Astrocyte (in vitro differentiated cells and primary cell): ENCODE measurements at regions not wholly inside any gene's neighbourhood (a gene's known extent, or its start where the extent isn't known, plus 50 kb on each side); places are given as distances from the start of the nearest gene placed in this dataset.

Experiments
- DNase-seq: peaks from one replicate; pipeline ENCODE4 v3.0.0-alpha.2; 2010; ENCODE audit warnings: low read depth
- FAIRE-seq: peaks from 2 replicates; lab custom pipeline; 2011; peaks lifted over from hg19 to GRCh38; lab: Jason Lieb, UNC
- H2AFZ ChIP-seq: 2 replicates; pipeline ENCODE4 v1.6.0; 2012; ENCODE audit warnings: low read depth, low read length, inconsistent platforms
- H3K27ac ChIP-seq: 2 replicates; pipeline ENCODE4 v1.5.1; 2011; ENCODE audit warnings: low read depth, low read length, inconsistent platforms
- H3K27me3 ChIP-seq: 2 replicates; pipeline ENCODE4 v1.6.0; 2011; ENCODE audit warnings: low read length, inconsistent platforms; ENCODE audit not compliant: insufficient read depth
- H3K36me3 ChIP-seq: 2 replicates; pipeline ENCODE4 v1.5.1; 2011; ENCODE audit warnings: low read length, inconsistent platforms; ENCODE audit not compliant: insufficient read depth
- H3K4me1 ChIP-seq: 2 replicates; pipeline ENCODE4 v1.5.1; 2011; ENCODE audit warnings: low read length, inconsistent platforms; ENCODE audit not compliant: insufficient read depth
- H3K4me2 ChIP-seq: 2 replicates; pipeline ENCODE4 v1.6.0; 2012; ENCODE audit warnings: low read length, inconsistent platforms
- H3K4me3 ChIP-seq: 2 replicates; pipeline ENCODE4 v1.5.1; 2011; ENCODE audit warnings: low read depth, mild to moderate bottlenecking, low read length, inconsistent platforms; ENCODE audit not compliant: insufficient read depth
- H3K79me2 ChIP-seq: 2 replicates; pipeline ENCODE4 v1.6.0; 2012; ENCODE audit warnings: mild to moderate bottlenecking, low read length, inconsistent platforms; ENCODE audit not compliant: insufficient read depth
- H3K9ac ChIP-seq: 2 replicates; pipeline ENCODE4 v1.6.0; 2012; ENCODE audit warnings: mild to moderate bottlenecking, low read length, inconsistent platforms
- H3K9me3 ChIP-seq: 2 replicates; pipeline ENCODE4 v1.5.1; 2012; ENCODE audit warnings: low read depth, mild to moderate bottlenecking, low read length, inconsistent platforms; ENCODE audit not compliant: insufficient read depth
- H4K20me1 ChIP-seq: 2 replicates; pipeline ENCODE4 v1.6.0; 2012; ENCODE audit warnings: low read length, inconsistent platforms; ENCODE audit not compliant: insufficient read depth
- H3K27ac Mint-ChIP-seq: one replicate; pipeline ENCODE4 v1.8.0; 2021; ENCODE audit warnings: mild to moderate bottlenecking, mixed read lengths; ENCODE audit not compliant: unreplicated experiment
- H3K27me3 Mint-ChIP-seq: one replicate; pipeline ENCODE4 v1.8.0; 2021; ENCODE audit warnings: low read depth, mixed read lengths; ENCODE audit not compliant: unreplicated experiment
- H3K36me3 Mint-ChIP-seq: one replicate; pipeline ENCODE4 v1.8.0; 2021; ENCODE audit warnings: low read depth, mixed read lengths; ENCODE audit not compliant: unreplicated experiment
- H3K4me1 Mint-ChIP-seq: one replicate; pipeline ENCODE4 v1.8.0; 2021; ENCODE audit warnings: low read depth, mixed read lengths; ENCODE audit not compliant: unreplicated experiment
- H3K4me3 Mint-ChIP-seq: one replicate; pipeline ENCODE4 v1.8.0; 2021; ENCODE audit warnings: mild to moderate bottlenecking, moderate library complexity, mixed read lengths; ENCODE audit not compliant: unreplicated experiment
- H3K9me3 Mint-ChIP-seq: one replicate; pipeline ENCODE4 v1.8.0; 2021; ENCODE audit warnings: mild to moderate bottlenecking, mixed read lengths; ENCODE audit not compliant: unreplicated experiment
- EZH2 ChIP-seq: IDR thresholded peaks from 2 replicates; pipeline ENCODE4 v1.6.1; 2012; ENCODE audit warnings: mild to moderate bottlenecking, low read length, inconsistent platforms; ENCODE audit not compliant: insufficient read depth
- TF ChIP-seq, protein P1 (sequence below): IDR thresholded peaks from 2 replicates; pipeline ENCODE4 v1.5.1; 2011; ENCODE audit warnings: low read depth, mild to moderate bottlenecking, inconsistent platforms, low read length, moderate library complexity; ENCODE audit not compliant: insufficient read depth

DNA sequence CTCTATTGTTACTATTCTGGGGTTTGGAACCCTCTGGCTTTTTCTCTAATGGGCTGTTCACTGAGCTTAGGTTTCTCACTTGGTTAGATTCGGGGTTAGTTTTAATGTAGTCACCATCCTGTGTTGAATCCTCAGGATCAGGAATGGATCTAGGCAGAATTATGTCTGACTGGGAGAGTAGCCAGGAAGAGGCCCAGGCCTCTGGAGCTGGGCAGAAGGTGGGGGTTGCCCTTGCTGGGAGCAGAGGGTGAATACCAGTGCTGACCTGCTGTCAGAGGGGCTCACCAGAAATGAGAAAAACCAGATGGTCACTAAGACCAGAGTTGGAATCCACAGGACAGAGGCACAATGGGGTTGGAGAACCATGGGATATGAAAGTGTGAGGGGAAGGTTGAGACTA lies 126.6 kb upstream of the SLC4A4 start:
- peaks cover 6% of the 10 kb centered on the region for H3K79me2 ChIP-seq
- no peaks in the 10 kb centered on the region for H3K36me3 Mint-ChIP-seq
- TF ChIP-seq EZH2, result no peak
- TF ChIP-seq, protein P1, sequence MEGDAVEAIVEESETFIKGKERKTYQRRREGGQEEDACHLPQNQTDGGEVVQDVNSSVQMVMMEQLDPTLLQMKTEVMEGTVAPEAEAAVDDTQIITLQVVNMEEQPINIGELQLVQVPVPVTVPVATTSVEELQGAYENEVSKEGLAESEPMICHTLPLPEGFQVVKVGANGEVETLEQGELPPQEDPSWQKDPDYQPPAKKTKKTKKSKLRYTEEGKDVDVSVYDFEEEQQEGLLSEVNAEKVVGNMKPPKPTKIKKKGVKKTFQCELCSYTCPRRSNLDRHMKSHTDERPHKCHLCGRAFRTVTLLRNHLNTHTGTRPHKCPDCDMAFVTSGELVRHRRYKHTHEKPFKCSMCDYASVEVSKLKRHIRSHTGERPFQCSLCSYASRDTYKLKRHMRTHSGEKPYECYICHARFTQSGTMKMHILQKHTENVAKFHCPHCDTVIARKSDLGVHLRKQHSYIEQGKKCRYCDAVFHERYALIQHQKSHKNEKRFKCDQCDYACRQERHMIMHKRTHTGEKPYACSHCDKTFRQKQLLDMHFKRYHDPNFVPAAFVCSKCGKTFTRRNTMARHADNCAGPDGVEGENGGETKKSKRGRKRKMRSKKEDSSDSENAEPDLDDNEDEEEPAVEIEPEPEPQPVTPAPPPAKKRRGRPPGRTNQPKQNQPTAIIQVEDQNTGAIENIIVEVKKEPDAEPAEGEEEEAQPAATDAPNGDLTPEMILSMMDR, result no peak
- FAIRE-seq (no peak), DNase-seq (no peak)
- H3K9me3 ChIP-seq, result no peaks in the 10 kb centered on the region
- H3K27me3 Mint-ChIP-seq, result no peaks in the 10 kb centered on the region
- H3K27me3 ChIP-seq, result no peaks in the 10 kb centered on the region
- H3K27ac ChIP-seq, result no peak overlapping the region
- no peak overlapping the region for H3K9ac ChIP-seq
- H2AFZ ChIP-seq, result no peak overlapping the region
- H3K4me1 ChIP-seq, result peaks cover 25% of the 10 kb centered on the region
- no peaks in the 10 kb centered on the region for H3K36me3 ChIP-seq
- H3K4me3 Mint-ChIP-seq, result no peak overlapping the region
- no peaks in the 10 kb centered on the region for H3K9me3 Mint-ChIP-seq
- H4K20me1 ChIP-seq, result no peaks in the 10 kb centered on the region
- H3K4me2 ChIP-seq, result no peak overlapping the region
- peaks cover 35% of the 10 kb centered on the region for H3K4me1 Mint-ChIP-seq
- H3K4me3 ChIP-seq, result no peak overlapping the region
- peak overlapping the region; percentile 54 for H3K27ac Mint-ChIP-seq

DNA sequence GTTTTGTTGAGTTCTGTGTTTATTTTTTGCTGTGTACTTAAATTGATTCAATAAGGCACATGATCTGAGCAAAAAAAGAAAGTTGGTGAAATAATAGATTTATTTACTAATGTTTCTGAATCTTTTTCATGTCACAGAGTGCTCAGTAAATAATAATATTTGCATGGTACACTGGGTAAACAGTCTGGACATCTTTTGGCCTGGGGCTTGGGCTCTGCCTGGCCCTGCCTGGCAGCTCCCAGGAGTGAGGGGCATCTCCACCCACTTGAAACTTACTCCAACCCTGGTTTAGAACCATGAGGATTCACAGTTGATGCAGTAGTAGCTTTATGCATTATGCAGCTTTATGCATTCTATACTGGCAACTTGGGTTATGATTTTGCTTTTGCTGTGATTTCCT lies 124.2 kb upstream of the SLC4A4 start:
- no peak overlapping the region for H3K9ac ChIP-seq
- DNase-seq (no peak), FAIRE-seq (no peak)
- no peak overlapping the region for H3K4me3 ChIP-seq
- no peak overlapping the region for H3K4me2 ChIP-seq
- H3K4me1 Mint-ChIP-seq, result peaks cover 28% of the 10 kb centered on the region
- H3K27ac ChIP-seq, result no peak overlapping the region
- H3K4me3 Mint-ChIP-seq, result no peak overlapping the region
- no peaks in the 10 kb centered on the region for H3K36me3 Mint-ChIP-seq
- no peaks in the 10 kb centered on the region for H4K20me1 ChIP-seq
- no peaks in the 10 kb centered on the region for H3K36me3 ChIP-seq
- H3K9me3 ChIP-seq, result no peaks in the 10 kb centered on the region
- no peak overlapping the region for H2AFZ ChIP-seq
- TF ChIP-seq EZH2, result no peak
- TF ChIP-seq, protein P1, result no peak
- H3K9me3 Mint-ChIP-seq, result peaks cover 1% of the 10 kb centered on the region
- H3K27me3 Mint-ChIP-seq, result no peaks in the 10 kb centered on the region
- no peak overlapping the region for H3K27ac Mint-ChIP-seq
- H3K4me1 ChIP-seq, result peaks cover 17% of the 10 kb centered on the region
- H3K79me2 ChIP-seq, result peaks cover 6% of the 10 kb centered on the region
- H3K27me3 ChIP-seq, result no peaks in the 10 kb centered on the region

DNA sequence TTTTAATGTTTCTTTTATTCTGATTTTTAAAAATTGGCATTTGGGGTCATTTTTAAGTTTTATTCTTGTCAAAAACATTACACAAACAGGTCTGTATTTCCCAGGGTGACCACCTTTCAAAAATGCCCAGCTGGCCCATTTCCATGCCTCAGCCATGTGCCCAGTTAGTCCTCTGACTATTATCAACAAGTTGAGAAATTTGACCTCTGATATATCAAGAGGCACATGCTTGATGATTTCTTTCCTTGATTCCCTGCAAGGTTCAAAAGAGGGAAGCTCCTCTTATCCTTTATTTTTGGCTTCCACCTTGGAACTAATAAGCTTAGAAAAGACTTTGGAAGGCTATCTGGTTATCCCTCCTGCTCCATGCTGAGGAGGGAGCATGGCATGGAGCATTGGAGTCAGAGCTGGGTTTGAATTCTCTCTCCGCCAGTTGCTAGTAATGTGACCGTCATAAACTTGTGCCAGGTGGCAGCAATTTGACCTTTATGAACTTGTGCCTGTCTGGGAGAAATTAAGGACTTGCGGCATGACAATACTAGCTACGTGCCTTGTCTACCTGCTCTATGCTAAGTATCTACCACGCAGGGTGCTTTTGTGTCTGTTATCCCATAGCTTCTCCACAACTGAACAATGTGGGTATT lies 122.4 kb upstream of the SLC4A4 start:
- Mint-ChIP-seq H3K4me3 (no peak overlapping the region), H3K9me3 (peaks cover 1% of the 10 kb centered on the region), H3K27me3 (no peaks in the 10 kb centered on the region), H3K36me3 (no peaks in the 10 kb centered on the region), H3K4me1 (peaks cover 16% of the 10 kb centered on the region), H3K27ac (no peak overlapping the region)
- TF ChIP-seq EZH2, result no peak
- TF ChIP-seq, protein P1, result no peak
- H3K36me3 ChIP-seq, result no peaks in the 10 kb centered on the region
- H3K4me1 ChIP-seq, result peaks cover 5% of the 10 kb centered on the region
- no peaks in the 10 kb centered on the region for H4K20me1 ChIP-seq
- no peak overlapping the region for H3K27ac ChIP-seq
- H3K4me2 ChIP-seq, result no peak overlapping the region
- H3K79me2 ChIP-seq, result peaks cover 3% of the 10 kb centered on the region
- H2AFZ ChIP-seq, result no peak overlapping the region
- DNase-seq (no peak), FAIRE-seq (no peak)
- H3K9ac ChIP-seq, result no peak overlapping the region
- no peaks in the 10 kb centered on the region for H3K27me3 ChIP-seq
- H3K4me3 ChIP-seq, result no peak overlapping the region
- no peaks in the 10 kb centered on the region for H3K9me3 ChIP-seq
